ENCODE measurements at regions not wholly inside any gene's neighbourhood (a gene's known extent, or its start where the extent isn't known, plus 50 kb on each side); places are given as distances from the start of the nearest gene placed in this dataset.

DNA sequence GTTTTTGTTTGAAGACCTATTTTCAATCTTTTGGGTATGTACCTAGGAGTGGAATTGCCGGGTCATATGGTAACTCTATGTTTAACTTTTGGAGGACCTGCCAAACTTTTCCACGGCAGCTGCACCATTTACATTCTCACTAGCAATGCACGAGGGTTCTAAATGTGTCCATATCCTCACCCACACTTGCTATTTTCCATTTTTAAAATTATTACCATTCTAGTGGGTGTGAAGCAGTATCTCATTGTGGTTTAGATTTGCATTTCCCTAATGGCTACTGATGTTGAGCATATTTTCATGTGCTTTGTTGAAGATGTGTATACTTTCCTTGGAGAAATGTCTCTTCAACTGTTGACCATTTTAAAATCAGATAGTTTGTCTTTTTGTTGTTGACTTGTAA, 60.3 kb upstream of the HAPSTR1 start:
- no peaks in the 10 kb centered on the region for H3K36me3 ChIP-seq (ENCODE audit: control insufficient read depth, insufficient read depth, low read length)
- H3K4ac ChIP-seq (ENCODE audit: low read depth, low read length): no peak overlapping the region
- CTCF ChIA-PET: no interaction called here
- no peak overlapping the region for H3K9ac ChIP-seq (ENCODE audit: low read depth, low read length)
- no peak overlapping the region for H3K56ac ChIP-seq (ENCODE audit: extremely low read depth, insufficient read depth, low read length)
- no peak for ATAC-seq (ENCODE audit: low read depth)
- no peak overlapping the region for H2AK9ac ChIP-seq (replicated peaks; ENCODE audit: low read depth, low read length, poor library complexity)
- H2BK120ac ChIP-seq (ENCODE audit: low read depth, low read length): no peak overlapping the region
- H4K5ac ChIP-seq (ENCODE audit: low read depth, low read length): no peak overlapping the region
- no peak overlapping the region for H2AK5ac ChIP-seq (ENCODE audit: low read depth, low read length)
- no peak for TF ChIP-seq FOS (IDR thresholded peaks at IDR 0.05; ENCODE audit: low read depth, low read length)
- intact Hi-C loops (cut with micrococcal nuclease) (loop anchor here (5.0 to 10.0 kb wide), 2 partner anchors 61 to 106 kb away; partner anchors contain the start of gene HAPSTR1), dilution Hi-C loops (cut with HindIII; ENCODE audit: low sequenced_read_pairs, unreplicated experiment) (no loop called here), in situ Hi-C loops (cut with MboI; ENCODE audit: low sequenced_read_pairs) (no loop called here)
- no peak overlapping the region for H2AFZ ChIP-seq (replicated peaks; ENCODE audit: low read length, poor library complexity)
- no peaks in the 10 kb centered on the region for H4K20me1 ChIP-seq (ENCODE audit: insufficient read depth, low read length)
- POLR2A ChIA-PET (ENCODE audit: unreplicated experiment): no interaction called here
- WGBS, 2 experiments (ENCODE audit: extremely low coverage in 2 of 2, insufficient read length in 1 of 2): no CpG with 5 or more reads among the region's 3 CpGs
- H3K23ac ChIP-seq (ENCODE audit: low read depth, low read length): no peak overlapping the region
- no peaks in the 10 kb centered on the region for H3K9me1 ChIP-seq (ENCODE audit: insufficient read depth, low read length)
- H3K9me3 ChIP-seq (ENCODE audit: control insufficient read depth, insufficient read depth, low read length): no peaks in the 10 kb centered on the region
- H3K27ac ChIP-seq (ENCODE audit: insufficient read depth, low read length): no peak overlapping the region
- H3K27me3 ChIP-seq (ENCODE audit: control insufficient read depth, insufficient read depth, low read length): peaks cover 2% of the 10 kb centered on the region; the same call in 1 of the 2 replicates
- no peak overlapping the region for H2BK20ac ChIP-seq (ENCODE audit: low read depth, low read length)
- DNase-seq: no peak
- H3K14ac ChIP-seq (replicated peaks; ENCODE audit: low read depth, low read length): no peak overlapping the region
- no TSS peak for BruUV-seq (replicated peaks)
- H3K18ac ChIP-seq (ENCODE audit: low read depth, low read length): no peak overlapping the region
- H3K79me1 ChIP-seq (ENCODE audit: low read depth in 1 of 2, low read length in 2 of 2): no peaks in the 10 kb centered on the region
- no peak overlapping the region for H2BK15ac ChIP-seq (ENCODE audit: low read depth, low read length)
- H4K91ac ChIP-seq (ENCODE audit: insufficient read depth, low read depth, low read length): no peak overlapping the region
- H3K4me2 ChIP-seq (ENCODE audit: low read depth, low read length): no peak overlapping the region
- H2BK5ac ChIP-seq (ENCODE audit: low read depth, low read length, poor library complexity, severe bottlenecking): no peak overlapping the region
- no peak overlapping the region for H3K4me3 ChIP-seq (ENCODE audit: insufficient read depth, low read depth, low read length)
- no peak overlapping the region for H4K8ac ChIP-seq (ENCODE audit: low read depth in 2 of 2, low read length in 2 of 2)
- no peaks in the 10 kb centered on the region for H3K4me1 ChIP-seq (ENCODE audit: control insufficient read depth, insufficient read depth, low read length)
